OCI-LY3 (cell line): ENCODE measurements at regions not wholly inside any gene's neighbourhood (a gene's known extent, or its start where the extent isn't known, plus 50 kb on each side); places are given as distances from the start of the nearest gene placed in this dataset.

Source experiments
- EZH2phosphoT487 ChIP-seq: fragments of 200-600 bp; shearing (Covaris generic); IDR thresholded peaks from 2 replicates; pipeline ENCODE4 v1.6.1; 2018; ENCODE audit warnings: antibody characterized with exemption, mixed run types, low read depth
- TF ChIP-seq, protein P1 (sequence below): fragments of 200-600, 300-600 bp; sonication (generic); IDR thresholded peaks from 2 replicates; pipeline ENCODE4 v1.5.1; 2014; ENCODE audit warnings: antibody characterized with exemption, low read length, low read depth

- TF ChIP-seq, protein P1, sequence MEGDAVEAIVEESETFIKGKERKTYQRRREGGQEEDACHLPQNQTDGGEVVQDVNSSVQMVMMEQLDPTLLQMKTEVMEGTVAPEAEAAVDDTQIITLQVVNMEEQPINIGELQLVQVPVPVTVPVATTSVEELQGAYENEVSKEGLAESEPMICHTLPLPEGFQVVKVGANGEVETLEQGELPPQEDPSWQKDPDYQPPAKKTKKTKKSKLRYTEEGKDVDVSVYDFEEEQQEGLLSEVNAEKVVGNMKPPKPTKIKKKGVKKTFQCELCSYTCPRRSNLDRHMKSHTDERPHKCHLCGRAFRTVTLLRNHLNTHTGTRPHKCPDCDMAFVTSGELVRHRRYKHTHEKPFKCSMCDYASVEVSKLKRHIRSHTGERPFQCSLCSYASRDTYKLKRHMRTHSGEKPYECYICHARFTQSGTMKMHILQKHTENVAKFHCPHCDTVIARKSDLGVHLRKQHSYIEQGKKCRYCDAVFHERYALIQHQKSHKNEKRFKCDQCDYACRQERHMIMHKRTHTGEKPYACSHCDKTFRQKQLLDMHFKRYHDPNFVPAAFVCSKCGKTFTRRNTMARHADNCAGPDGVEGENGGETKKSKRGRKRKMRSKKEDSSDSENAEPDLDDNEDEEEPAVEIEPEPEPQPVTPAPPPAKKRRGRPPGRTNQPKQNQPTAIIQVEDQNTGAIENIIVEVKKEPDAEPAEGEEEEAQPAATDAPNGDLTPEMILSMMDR: no peak
- TF ChIP-seq EZH2phosphoT487: no peak
Measured at GRCh38 chr11:106614262-106614661, 404.0 kb downstream of the GUCY1A2 start.
